ENCODE measurements at regions not wholly inside any gene's neighbourhood (a gene's known extent, or its start where the extent isn't known, plus 50 kb on each side); places are given as distances from the start of the nearest gene placed in this dataset.
"Not testable (repeated sequence)": the region's sequence is repeated elsewhere in the genome, so short reads cannot be mapped to it uniquely, and the experiment has no call there.

DNA sequence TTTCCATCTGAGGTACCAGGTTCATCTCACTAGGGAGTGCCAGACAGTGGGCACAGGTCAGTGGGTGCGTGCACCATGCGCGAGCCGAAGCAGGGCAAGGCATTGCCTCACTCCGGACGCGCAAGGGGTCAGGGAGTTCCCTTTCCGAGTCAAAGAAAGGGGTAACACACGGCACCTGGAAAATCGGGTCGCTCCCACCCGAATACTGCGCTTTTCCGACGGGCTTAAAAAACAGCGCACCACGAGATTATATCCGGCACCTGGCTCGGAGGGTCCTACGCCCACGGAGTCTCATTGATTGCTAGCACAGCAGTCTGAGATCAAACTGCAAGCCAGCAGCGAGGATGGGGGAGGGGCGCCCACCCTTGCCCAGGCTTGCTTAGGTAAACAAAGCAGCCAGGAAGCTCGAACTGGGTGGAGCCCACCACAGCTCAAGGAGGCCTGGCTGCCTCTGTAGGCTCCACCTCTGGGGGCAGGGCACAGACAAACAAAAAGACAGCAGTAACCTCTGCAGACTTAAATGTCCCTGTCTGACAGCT, 242.5 kb downstream of the CYLC2 start:
- DNase-seq (ENCODE audit: low read depth in 2 of 2) = not testable (repeated sequence)

DNA sequence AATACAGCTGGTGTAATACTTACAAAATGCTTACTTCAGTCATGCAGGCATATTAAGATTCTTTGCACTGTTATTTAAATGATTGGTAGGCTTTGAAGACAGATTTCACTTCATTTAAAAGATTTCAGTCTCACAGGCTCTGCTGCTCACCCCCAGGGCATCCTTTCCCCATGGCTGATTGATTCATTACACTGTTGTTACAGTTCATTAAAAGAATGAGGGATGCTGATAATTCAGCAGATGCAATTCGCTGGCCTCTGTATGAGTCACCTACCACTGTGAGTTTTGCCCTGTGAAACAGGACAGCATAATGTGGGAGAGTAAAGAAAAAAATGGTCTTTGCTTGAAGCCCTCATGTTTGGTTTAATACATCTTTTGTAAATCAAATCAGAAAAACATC, 246.9 kb downstream of the CYLC2 start:
- no peak for DNase-seq (ENCODE audit: low read depth in 2 of 2)

DNA sequence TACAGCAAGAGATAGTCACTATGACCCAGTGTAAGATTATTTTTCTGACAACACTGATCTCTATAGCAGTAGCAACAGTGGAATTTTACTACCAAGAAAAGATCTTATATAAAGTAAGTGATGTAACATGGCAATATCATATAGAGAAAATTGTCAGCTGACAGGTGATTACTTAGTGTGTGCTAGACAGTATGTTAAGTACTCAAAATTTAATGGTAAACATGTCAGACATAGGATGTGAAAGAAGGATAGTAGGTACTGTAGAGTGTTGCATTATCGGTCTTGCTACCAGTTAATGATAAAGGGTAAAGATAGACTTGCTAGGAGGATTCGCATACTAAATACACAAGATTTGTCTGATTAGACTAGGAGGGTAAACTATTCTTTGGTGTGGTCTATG, 247.4 kb downstream of the CYLC2 start:
- no peak for DNase-seq (ENCODE audit: low read depth in 2 of 2)

DNA sequence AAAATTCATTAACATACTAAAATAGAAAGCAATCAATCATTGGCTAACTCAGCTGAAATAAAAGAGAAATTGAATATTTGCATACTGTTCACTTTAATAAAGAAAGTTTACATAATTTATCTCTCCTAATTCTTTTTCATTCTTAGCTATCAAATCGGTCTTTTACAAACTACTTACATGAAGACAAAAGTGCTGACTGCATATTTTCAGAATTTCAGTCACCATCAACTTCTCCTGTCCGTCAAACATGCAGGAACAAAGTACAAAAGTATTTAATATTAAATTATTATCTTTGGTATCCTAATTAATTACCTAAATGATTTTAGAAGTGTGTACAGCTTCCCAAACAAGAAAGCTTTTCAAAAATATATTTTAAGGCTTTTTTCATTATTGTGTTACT, 248.4 kb downstream of the CYLC2 start:
- DNase-seq (ENCODE audit: low read depth in 2 of 2) = no peak

DNA sequence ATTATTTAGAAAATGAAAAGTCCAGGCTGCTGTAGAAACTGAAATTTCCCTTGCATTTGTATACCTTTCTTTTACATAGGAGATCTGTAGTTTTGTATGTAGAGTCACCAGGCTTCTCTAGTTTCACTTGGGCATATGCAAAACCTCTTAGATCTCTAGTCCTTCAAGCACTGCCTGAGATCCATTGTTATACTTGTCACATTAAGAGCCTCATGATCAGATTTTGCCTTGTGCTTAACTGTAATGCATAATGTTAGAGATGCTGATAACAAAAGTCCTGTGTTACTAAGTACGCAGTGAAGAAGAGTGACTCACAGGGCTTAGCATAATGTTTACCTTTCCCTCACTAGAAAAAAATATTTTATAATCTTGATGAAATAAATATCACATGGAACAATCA, 250.2 kb downstream of the CYLC2 start:
- no peak for DNase-seq (ENCODE audit: low read depth in 2 of 2)

DNA sequence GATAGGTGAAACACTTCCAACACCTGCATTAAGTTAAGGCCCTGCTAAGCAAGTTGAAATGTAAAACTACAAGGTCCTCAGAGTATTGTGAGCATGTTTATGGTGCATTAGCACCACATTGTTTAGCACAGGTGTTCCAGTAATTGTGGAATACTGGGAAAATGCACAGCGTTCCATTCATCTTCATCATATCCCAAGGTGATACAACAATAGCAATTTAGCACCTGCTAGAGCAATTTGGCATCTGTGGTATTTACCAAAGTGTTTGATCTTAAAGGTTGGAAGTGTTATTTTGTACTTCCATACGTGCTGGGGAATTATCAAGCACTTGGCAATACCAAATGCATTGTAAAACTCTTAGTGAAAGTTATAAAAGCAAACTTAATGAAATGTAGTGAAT, 266.8 kb downstream of the CYLC2 start:
- no peak for DNase-seq (ENCODE audit: low read depth in 2 of 2)

DNA sequence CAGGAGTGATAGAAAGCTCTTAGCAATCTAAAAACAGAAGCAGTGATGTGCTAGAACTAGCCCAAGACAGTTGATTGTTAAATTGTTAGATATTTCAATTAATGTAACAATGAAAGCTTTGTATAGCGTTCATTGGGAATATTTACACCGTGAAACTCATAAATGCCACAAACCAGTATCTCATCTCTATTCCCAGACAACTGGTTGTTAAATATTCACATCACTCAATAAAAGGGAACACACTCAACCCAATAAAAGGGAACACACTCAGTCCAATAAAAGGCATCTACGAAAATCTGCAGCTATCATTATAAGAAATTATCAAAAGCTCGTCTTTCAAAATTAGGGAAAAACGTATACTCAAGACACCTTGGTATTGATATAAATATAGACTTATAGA, 270.9 kb downstream of the CYLC2 start:
- DNase-seq (ENCODE audit: low read depth in 2 of 2) = no peak

DNA sequence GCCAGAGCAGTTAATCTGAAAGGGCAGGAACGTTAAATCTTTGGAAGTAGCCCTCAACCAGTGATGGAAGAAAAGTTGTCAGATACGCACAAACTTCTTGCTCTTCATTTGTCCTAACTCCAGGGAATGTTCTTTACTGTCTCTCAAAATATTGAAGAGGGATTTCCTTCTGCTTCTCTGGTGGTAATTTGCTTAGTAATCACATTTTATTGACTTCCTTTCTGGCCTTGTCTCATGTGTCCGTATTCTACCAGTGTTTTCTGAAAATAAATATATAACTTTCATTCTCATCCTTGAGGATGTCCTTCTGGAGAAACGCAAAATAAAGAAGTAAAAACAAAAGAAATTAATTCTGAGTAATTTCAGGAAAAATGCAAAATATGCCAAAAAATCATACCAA, 282.1 kb downstream of the CYLC2 start:
- no peak for DNase-seq (ENCODE audit: low read depth in 2 of 2)

DNA sequence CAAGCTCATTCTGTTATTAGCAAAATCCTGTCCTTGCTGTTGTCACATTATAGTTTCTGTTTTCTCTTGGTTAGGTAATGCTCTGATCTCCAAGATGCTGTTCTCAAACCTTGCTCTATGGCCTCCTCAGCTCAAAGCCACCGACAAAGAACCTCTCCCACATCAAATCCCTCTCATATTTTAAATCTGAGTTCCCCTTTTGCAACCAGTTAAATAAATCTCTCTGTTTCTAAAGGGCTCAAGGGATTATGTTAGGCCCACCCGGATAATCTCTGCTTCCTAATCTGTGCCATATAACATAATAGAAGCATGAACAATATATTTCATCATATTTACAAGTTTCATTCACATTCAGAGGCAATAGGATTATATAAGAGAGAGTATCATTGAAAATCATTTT, 286.0 kb downstream of the CYLC2 start:
- DNase-seq (ENCODE audit: low read depth in 2 of 2) = no peak

DNA sequence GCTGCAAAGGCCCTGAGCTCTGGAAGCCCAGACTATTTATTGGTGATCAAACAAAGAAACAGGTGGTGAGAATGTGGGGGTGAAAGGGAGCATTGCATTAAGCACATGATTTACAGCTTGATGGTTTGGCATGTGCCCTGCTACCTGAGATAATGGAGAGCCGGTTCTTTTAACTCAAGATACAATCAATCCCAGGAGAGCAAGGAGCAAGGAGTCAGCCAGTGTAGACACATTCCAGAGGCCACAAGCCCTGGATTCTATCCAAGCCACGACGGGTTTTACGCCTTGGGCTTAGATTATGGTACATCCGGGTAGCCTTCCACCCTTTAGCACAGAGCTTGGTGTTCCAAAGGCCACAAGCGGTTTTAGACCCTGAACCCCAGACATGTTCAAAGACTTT, 292.2 kb downstream of the CYLC2 start:
- no peak for DNase-seq (ENCODE audit: low read depth in 2 of 2)

DNA sequence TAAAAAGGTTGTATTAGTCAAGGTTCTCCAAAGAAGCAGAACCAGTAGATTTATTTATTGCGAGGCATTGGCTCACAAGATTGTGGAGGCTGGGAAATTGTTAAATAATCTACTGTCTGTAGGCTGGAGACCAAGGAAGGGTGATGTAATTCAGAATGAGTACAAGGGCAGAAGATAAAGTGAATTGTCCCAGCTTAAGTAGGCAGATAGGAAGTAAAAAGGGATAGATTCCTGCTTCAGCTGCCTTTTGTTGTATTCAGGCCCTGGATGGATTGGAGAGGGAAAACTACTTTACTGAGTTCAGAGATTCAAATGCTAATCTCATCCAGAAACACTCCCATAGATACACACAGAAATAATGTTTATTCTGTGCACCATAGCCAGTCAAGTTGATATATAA, 301.1 kb downstream of the CYLC2 start:
- no peak for DNase-seq (ENCODE audit: low read depth in 2 of 2)

DNA sequence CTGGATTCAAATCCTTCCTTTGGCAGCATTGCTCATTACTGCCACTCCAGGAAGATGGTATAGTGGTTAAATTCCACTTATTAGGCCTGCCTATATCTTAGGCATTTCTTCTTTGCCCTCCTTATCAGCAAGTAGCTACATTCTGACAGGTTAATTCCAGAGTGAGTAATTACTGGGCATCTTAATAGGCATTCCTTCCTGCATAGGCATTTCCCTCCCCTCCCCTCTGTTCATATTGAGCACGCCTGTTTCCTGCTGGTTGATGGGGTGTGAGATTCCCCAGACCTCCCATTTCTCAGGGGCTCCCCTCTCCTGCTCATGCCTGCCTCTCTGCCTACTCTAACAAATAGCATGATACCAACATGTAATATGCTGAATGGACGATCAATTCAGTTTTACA, 305.9 kb downstream of the CYLC2 start:
- DNase-seq (ENCODE audit: low read depth in 2 of 2) = no peak

DNA sequence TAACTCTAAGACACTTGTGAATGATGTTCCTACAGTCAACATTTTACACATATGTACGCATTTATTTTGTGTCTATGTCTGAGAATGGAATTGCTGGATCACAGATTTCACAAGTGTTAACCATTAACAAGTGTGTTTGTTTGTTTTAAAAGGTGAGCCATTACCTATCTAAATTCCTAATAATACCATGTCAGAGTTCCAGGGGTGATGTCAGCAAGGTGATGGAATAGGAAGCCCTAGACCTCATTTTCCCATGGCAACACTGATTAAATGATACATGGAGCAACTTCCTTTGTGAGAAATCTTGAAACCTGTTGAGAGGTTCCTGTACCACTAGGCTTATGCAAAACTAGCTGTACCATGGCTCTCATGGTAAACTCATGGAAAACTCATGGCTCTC, 309.7 kb downstream of the CYLC2 start:
- no peak for DNase-seq (ENCODE audit: low read depth in 2 of 2)

DNA sequence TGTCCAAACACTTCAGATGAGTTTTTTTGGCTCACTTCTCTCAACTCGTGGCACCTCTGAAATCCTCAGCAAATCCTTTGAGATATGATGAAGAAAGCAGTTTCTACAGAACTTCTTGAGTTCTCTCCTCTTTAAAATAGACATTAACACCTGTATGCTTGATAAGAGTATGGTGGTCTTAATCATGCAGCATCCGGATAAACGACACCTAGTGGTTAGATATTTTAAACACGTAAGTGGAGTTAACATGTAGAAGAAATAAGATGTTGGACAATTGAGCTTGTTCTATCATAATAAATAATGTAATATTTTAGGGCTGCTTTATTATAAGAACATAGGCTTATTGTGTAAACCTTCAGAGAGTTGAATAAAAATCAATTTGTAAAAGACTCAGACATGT, 324.8 kb downstream of the CYLC2 start:
- no peak for DNase-seq (ENCODE audit: low read depth in 2 of 2)

DNA sequence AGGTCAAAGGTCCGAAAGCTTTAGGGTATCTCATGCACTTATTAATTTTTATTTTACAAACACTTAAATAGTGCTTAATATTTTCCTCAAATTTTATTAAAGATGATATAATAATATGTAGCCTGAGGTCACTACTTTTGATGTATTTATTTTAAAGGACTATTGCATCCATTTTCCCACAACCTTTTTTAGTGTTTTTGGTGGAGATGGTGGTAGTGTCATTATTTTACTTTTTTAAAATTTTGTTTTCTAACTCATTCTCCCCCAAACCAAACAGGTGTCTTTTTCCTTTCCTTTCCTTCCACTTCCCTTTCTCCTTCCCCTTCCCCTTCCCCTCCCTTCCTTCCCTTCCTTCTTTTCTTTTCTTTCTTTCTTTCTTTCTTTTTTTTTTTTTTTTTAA, 328.6 kb downstream of the CYLC2 start:
- DNase-seq (ENCODE audit: low read depth in 2 of 2) = no peak

DNA sequence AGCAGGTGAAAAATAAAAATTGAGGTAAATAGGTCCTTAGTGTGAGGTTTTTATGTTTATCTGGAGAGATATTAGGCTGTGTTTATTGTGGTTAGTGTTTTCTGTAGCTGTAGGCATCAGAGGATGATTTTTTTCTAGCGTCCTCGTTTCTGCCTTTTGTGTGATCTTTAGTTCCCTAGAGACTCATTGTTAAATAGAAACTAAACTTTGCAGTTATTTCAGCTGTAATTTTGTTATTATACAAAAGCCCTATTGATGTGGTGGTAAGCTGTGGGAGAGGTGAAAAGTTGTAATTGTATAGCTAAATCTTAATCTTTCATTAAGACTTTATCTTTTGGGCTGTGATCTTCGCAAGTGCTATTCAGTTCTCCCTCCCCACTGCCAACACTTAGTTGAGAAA, 340.3 kb downstream of the CYLC2 start:
- no peak for DNase-seq (ENCODE audit: low read depth in 2 of 2)

DNA sequence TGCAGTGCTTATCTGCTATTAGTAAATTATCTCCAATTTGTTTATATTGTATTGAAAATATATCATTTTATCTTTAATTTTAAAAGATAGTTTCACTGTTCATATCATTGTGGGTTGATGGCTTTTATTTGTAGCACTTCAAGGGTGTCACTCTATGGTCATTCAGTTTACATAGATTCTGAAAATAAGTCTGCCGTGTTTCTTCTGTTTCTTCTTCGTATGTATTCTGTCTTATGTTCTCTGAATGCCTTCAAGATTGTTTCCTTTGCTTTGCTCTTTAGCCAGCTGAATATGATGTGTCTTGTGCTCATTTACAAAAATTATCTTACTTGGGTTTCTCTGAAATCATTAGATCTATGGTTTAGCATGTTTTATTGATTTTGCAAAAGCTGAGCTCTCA, 359.9 kb downstream of the CYLC2 start:
- no peak for DNase-seq (ENCODE audit: low read depth in 2 of 2)

DNA sequence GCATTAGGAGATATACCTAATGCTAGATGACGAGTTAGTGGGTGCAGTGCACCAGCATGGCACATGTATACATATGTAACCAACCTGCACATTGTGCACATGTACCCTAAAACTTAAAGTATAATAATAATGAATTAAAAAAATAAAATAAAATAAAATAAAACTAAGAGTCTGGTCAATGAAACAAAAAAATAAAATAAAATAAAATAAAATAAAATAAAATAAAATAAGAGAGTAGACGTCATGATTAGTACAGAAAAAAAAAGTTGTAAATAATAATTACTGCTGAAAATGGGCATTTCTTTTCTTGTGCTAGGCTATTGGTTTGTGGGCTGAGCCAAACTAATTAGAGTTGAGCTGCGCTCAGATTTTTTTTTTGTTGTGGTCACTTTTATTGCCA, 362.8 kb downstream of the CYLC2 start:
- not testable (repeated sequence) for DNase-seq (ENCODE audit: low read depth in 2 of 2)

DNA sequence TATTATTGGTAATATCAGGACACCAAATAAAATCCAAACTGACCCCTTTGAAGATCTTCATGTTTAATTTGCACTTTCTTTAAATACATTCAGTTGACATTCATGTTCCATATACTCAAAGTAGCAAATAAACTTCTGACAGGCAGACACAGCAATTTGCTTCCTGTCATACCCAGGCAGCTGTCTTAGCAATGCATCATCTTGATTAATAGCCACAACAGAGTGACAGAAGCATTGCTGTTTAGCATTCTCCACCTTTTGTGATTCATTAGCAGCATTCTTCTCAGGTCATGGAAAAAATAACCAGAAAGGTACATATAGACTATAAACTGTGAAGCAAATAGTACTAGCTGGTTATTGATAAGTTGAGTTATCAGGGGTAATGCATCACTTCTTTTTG, 366.8 kb downstream of the CYLC2 start:
- DNase-seq (ENCODE audit: low read depth in 2 of 2) = no peak

DNA sequence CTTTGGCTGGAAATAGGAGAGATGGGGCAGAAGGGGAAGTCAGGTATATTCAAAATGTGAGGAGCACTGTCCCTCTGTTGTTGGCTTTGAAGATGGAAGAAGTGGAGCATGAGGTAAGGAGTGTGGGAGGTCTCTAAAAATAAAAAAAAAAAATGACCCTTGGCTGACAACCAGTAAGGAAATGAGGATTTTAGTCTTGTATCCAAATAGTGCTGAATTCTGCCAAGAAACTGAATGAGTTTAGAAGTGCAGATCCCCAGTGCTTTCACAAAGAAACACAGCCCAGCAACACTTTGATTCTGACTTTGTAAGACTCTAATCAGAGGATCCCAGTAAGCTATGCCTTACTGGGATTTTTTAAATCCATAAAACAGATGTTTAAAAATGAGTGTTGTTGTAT, 367.9 kb downstream of the CYLC2 start:
- no peak for DNase-seq (ENCODE audit: low read depth in 2 of 2)

DNA sequence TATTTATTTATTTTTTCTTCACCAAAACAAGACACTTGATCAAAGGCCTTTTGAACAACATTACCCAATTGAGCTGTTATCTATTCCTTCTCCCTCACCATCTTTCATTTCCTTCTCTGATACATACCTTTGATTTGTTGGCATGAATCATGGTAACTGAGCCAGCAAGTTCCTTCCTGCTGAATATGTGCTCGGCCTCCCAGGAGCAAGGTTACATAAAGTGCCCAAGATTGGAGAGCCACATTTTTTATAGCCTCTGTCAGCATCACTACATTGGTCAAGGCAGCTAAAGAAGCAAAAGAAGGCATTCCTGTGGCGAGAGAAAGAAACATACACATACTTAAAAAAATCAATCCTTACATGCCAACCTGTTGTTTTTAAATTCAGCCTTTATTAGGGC, 369.6 kb downstream of the CYLC2 start:
- no peak for DNase-seq (ENCODE audit: low read depth in 2 of 2)

DNA sequence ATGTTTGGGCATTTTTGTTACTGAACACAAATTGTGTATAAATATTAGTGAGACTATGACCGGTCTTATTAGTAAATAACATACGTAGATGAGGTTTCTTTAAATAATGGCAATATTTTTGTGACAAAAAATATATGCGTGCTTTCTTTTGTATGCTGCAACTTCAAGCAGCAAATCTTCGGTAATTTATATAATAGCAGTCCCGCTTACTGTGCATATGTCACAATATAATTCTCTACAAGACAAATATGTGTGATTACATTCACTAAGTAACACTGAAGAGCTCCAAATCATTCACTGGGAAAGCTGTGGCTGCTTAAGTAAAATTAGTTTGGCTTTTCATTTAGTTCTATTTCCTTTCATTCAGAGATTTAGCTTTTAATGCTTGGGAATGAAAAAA, 376.0 kb downstream of the CYLC2 start:
- no peak for DNase-seq (ENCODE audit: low read depth in 2 of 2)

DNA sequence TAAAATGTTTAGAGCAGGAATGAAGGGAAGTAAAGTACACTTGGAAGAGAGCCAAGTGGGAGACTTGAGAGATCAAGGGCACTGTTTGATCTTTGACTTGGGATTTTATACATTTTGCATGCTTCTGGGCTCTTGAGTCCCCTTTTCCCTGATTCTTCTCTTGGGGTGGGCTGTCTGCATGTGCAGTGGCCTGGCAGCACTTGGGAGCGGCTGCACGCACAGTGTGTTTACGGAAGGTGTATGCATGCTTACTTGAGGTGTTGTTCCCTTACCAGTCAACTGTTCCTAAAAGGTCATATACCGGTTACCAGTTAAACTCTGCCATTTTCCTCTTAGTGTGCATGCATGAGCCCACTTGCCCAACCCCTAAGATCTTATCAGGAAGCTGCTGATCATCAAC, 377.7 kb downstream of the CYLC2 start:
- DNase-seq (ENCODE audit: low read depth in 2 of 2) = no peak

DNA sequence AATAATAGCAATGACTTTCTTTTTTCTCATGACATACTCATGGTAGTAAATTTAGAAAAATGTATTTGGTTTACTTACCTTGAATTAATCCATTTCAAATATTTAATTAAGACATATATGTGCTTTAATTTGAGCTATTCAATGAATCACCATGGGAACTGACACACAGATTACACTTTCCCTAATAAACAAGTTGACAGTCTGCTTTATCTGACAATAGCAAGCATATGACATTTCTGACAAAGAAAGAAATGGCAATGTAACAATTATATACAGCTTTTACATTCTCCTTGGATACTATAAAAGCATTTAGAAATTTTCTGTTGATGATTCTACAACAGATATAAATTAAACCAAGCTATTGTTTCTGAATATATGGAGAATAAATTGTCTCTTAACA, 382.5 kb downstream of the CYLC2 start:
- no peak for DNase-seq (ENCODE audit: low read depth in 2 of 2)

Measured in dermis microvascular lymphatic vessel endothelial cell (primary cell).